SK-N-SH (cell line): ENCODE measurements at regions not wholly inside any gene's neighbourhood (a gene's known extent, or its start where the extent isn't known, plus 50 kb on each side); places are given as distances from the start of the nearest gene placed in this dataset.
"Not testable (repeated sequence)": the region's sequence is repeated elsewhere in the genome, so short reads cannot be mapped to it uniquely, and the experiment has no call there.

Source experiments
- CHD2 ChIP-seq: fragments of 150-350 bp; IDR thresholded peaks from 2 replicates; pipeline ENCODE4 v1.6.1; 2018; ENCODE audit warnings: low read length; ENCODE audit not compliant: partially characterized antibody
- ELF1 ChIP-seq: IDR thresholded peaks from 2 replicates; pipeline ENCODE4 v1.4.0; 2012
- MXI1 ChIP-seq: IDR thresholded peaks from 2 replicates; pipeline ENCODE4 v1.6.1; 2012; ENCODE audit warnings: mild to moderate bottlenecking, low read depth, low read length, improper control_type of control experiment
- TAF1 ChIP-seq: IDR thresholded peaks from 2 replicates; pipeline ENCODE4 v1.6.1; 2012; ENCODE audit warnings: low read depth, mild to moderate bottlenecking, low read length, moderate library complexity, borderline replicate concordance
- YY1 ChIP-seq: IDR thresholded peaks from 2 replicates; pipeline ENCODE4 v1.4.0; 2012; ENCODE audit warnings: low read depth, mild to moderate bottlenecking
- TF ChIP-seq, protein P1 (sequence below): fragments of 200-600 bp; sonication (generic); IDR thresholded peaks from 2 replicates; pipeline ENCODE4 v1.6.1; 2017; ENCODE audit warnings: antibody characterized with exemption, mild to moderate bottlenecking, moderate library complexity
- TF ChIP-seq, protein P2 (sequence below): IDR thresholded peaks from 2 replicates; pipeline ENCODE4 v1.4.0; 2012; ENCODE audit warnings: low read depth
- TF ChIP-seq, protein P3 (sequence below): IDR thresholded peaks from 2 replicates; pipeline ENCODE4; 2012
- TF ChIP-seq, protein P4 (sequence below): fragments of 150-350 bp; IDR thresholded peaks from 2 replicates; pipeline ENCODE4 v1.6.1; 2016; ENCODE audit warnings: mild to moderate bottlenecking, low read depth, low read length

DNA sequence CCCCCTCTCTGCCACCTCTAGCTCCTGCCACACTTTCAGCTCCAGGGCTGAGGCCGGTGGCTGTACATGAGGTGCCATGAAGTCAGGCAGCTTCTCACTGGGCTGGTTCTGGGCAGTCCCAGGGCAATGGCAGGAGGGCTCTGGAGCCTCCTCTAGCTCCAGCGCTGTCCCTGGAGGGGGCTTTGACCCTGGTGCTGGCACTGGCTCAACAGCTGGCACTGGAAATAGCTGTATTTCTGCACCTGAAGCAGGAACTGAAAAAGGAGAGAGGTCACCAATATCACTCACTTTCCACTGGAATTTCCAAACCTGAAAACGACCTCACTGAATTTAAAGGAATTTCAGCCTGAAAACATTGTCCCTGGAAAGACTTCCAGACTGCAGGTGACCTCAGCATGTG lies 1558.1 kb downstream of the TSPY10 start:
- TF ChIP-seq, protein P1, sequence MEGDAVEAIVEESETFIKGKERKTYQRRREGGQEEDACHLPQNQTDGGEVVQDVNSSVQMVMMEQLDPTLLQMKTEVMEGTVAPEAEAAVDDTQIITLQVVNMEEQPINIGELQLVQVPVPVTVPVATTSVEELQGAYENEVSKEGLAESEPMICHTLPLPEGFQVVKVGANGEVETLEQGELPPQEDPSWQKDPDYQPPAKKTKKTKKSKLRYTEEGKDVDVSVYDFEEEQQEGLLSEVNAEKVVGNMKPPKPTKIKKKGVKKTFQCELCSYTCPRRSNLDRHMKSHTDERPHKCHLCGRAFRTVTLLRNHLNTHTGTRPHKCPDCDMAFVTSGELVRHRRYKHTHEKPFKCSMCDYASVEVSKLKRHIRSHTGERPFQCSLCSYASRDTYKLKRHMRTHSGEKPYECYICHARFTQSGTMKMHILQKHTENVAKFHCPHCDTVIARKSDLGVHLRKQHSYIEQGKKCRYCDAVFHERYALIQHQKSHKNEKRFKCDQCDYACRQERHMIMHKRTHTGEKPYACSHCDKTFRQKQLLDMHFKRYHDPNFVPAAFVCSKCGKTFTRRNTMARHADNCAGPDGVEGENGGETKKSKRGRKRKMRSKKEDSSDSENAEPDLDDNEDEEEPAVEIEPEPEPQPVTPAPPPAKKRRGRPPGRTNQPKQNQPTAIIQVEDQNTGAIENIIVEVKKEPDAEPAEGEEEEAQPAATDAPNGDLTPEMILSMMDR, result not testable (repeated sequence)
- TF ChIP-seq, protein P2, sequence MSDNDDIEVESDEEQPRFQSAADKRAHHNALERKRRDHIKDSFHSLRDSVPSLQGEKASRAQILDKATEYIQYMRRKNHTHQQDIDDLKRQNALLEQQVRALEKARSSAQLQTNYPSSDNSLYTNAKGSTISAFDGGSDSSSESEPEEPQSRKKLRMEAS, result not testable (repeated sequence)
- TF ChIP-seq YY1, ELF1, TAF1, MXI1, CHD2: not testable (repeated sequence)
- TF ChIP-seq, protein P3, sequence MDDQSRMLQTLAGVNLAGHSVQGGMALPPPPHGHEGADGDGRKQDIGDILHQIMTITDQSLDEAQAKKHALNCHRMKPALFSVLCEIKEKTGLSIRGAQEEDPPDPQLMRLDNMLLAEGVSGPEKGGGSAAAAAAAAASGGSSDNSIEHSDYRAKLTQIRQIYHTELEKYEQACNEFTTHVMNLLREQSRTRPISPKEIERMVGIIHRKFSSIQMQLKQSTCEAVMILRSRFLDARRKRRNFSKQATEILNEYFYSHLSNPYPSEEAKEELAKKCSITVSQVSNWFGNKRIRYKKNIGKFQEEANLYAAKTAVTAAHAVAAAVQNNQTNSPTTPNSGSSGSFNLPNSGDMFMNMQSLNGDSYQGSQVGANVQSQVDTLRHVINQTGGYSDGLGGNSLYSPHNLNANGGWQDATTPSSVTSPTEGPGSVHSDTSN, result not testable (repeated sequence)
- TF ChIP-seq, protein P4, sequence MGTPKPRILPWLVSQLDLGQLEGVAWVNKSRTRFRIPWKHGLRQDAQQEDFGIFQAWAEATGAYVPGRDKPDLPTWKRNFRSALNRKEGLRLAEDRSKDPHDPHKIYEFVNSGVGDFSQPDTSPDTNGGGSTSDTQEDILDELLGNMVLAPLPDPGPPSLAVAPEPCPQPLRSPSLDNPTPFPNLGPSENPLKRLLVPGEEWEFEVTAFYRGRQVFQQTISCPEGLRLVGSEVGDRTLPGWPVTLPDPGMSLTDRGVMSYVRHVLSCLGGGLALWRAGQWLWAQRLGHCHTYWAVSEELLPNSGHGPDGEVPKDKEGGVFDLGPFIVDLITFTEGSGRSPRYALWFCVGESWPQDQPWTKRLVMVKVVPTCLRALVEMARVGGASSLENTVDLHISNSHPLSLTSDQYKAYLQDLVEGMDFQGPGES, result not testable (repeated sequence)
